ENCODE measurements at regions not wholly inside any gene's neighbourhood (a gene's known extent, or its start where the extent isn't known, plus 50 kb on each side); places are given as distances from the start of the nearest gene placed in this dataset.
"Not testable (repeated sequence)": the region's sequence is repeated elsewhere in the genome, so short reads cannot be mapped to it uniquely, and the experiment has no call there.

- H3K27me3 ChIP-seq (ENCODE audit: control insufficient read depth, insufficient read depth, low read length) = peaks cover 5% of the 10 kb centered on the region
- H3K4me3 ChIP-seq (ENCODE audit: low read depth, low read length) = no peak overlapping the region
- DNase-seq (ENCODE audit: low read depth) (no peak), FAIRE-seq (no peak)
- H3K36me3 ChIP-seq (ENCODE audit: control insufficient read depth, insufficient read depth, low read length) = no peaks in the 10 kb centered on the region
- TF ChIP-seq CTCF (IDR thresholded peaks at IDR 0.05; ENCODE audit: insufficient read depth, low read length, severe bottlenecking) = no peak
Measured at GRCh38 chr18:22067109-22067508, 102.3 kb upstream of the GATA6 start.

GRCh38 chr18:22067682-22068081, 101.7 kb upstream of the GATA6 start:
- H3K4me3 ChIP-seq (ENCODE audit: low read depth, low read length) = no peak overlapping the region
- FAIRE-seq = no peak
- H3K27me3 ChIP-seq (ENCODE audit: control insufficient read depth, insufficient read depth, low read length) = peaks cover 5% of the 10 kb centered on the region
- DNase-seq (ENCODE audit: low read depth) = no peak
- H3K36me3 ChIP-seq (ENCODE audit: control insufficient read depth, insufficient read depth, low read length) = no peaks in the 10 kb centered on the region
- TF ChIP-seq CTCF (IDR thresholded peaks at IDR 0.05; ENCODE audit: insufficient read depth, low read length, severe bottlenecking) = no peak

GRCh38 chr18:22068784-22069183, 100.6 kb upstream of the GATA6 start:
- not testable (repeated sequence) for FAIRE-seq; H3K36me3 ChIP-seq (ENCODE audit: control insufficient read depth, insufficient read depth, low read length); H3K4me3 ChIP-seq (ENCODE audit: low read depth, low read length); H3K27me3 ChIP-seq (ENCODE audit: control insufficient read depth, insufficient read depth, low read length); DNase-seq (ENCODE audit: low read depth)

- no peak for TF ChIP-seq CTCF (IDR thresholded peaks at IDR 0.05; ENCODE audit: insufficient read depth, low read length, severe bottlenecking)
- H3K4me3 ChIP-seq (ENCODE audit: low read depth, low read length) = no peak overlapping the region
- FAIRE-seq = no peak
- DNase-seq (ENCODE audit: low read depth) = no peak
- no peaks in the 10 kb centered on the region for H3K36me3 ChIP-seq (ENCODE audit: control insufficient read depth, insufficient read depth, low read length)
- peaks cover 5% of the 10 kb centered on the region for H3K27me3 ChIP-seq (ENCODE audit: control insufficient read depth, insufficient read depth, low read length)
Measured at GRCh38 chr18:22069916-22070315, 99.5 kb upstream of the GATA6 start.

- FAIRE-seq (no peak), DNase-seq (ENCODE audit: low read depth) (no peak)
- Histone ChIP-seq H3K27me3 (ENCODE audit: control insufficient read depth, insufficient read depth, low read length) (peaks cover 5% of the 10 kb centered on the region), H3K4me3 (ENCODE audit: low read depth, low read length) (no peak overlapping the region), H3K36me3 (ENCODE audit: control insufficient read depth, insufficient read depth, low read length) (no peaks in the 10 kb centered on the region)
- no peak for TF ChIP-seq CTCF (IDR thresholded peaks at IDR 0.05; ENCODE audit: insufficient read depth, low read length, severe bottlenecking)
Measured at GRCh38 chr18:22073411-22073810, 96.0 kb upstream of the GATA6 start.

- H3K27me3 ChIP-seq (ENCODE audit: control insufficient read depth, insufficient read depth, low read length) = peaks cover 3% of the 10 kb centered on the region
- FAIRE-seq (no peak), DNase-seq (ENCODE audit: low read depth) (no peak)
- no peaks in the 10 kb centered on the region for H3K36me3 ChIP-seq (ENCODE audit: control insufficient read depth, insufficient read depth, low read length)
- no peak for TF ChIP-seq CTCF (IDR thresholded peaks at IDR 0.05; ENCODE audit: insufficient read depth, low read length, severe bottlenecking)
- H3K4me3 ChIP-seq (ENCODE audit: low read depth, low read length) = no peak overlapping the region
Measured at GRCh38 chr18:22074282-22075070, 94.9 kb upstream of the GATA6 start.
